Mesenchymal stem cell (in vitro differentiated cells and primary cell): ENCODE measurements at regions not wholly inside any gene's neighbourhood (a gene's known extent, or its start where the extent isn't known, plus 50 kb on each side); places are given as distances from the start of the nearest gene placed in this dataset.

Experiments used
- DNase-seq: peaks from one replicate; pipeline ENCODE4 v3.0.0-alpha.2; 2013
- H2AFZ ChIP-seq: one replicate; pipeline ENCODE4 v1.6.1; 2013; ENCODE audit warnings: low read depth, mild to moderate bottlenecking, control low read depth, inconsistent platforms, low read length, moderate library complexity
- H2AK5ac ChIP-seq: 2 replicates; pipeline ENCODE4 v1.6.1; 2013; ENCODE audit warnings: low read length, moderate library complexity, mild to moderate bottlenecking, inconsistent platforms; ENCODE audit not compliant: severe bottlenecking
- H2BK120ac ChIP-seq: one replicate; pipeline ENCODE4 v1.6.1; 2013; ENCODE audit warnings: low read depth, mild to moderate bottlenecking, inconsistent platforms, low read length, moderate library complexity
- H2BK12ac ChIP-seq, 2 experiments: one replicate each; pipeline ENCODE4 v1.6.1; 2013; ENCODE audit warnings: inconsistent platforms in 2 of 2, low read length in 2 of 2, mild to moderate bottlenecking in 2 of 2, moderate library complexity in 2 of 2, control low read depth in 1 of 2
- H2BK15ac ChIP-seq: one replicate; pipeline ENCODE4 v1.6.1; 2013; ENCODE audit warnings: mild to moderate bottlenecking, low read depth, inconsistent platforms; ENCODE audit not compliant: poor library complexity, severe bottlenecking
- H2BK5ac ChIP-seq: 2 replicates; pipeline ENCODE4 v1.6.1; 2013; ENCODE audit warnings: low read depth, mild to moderate bottlenecking, low read length, control low read depth, inconsistent platforms; ENCODE audit not compliant: poor library complexity, severe bottlenecking
- H3K14ac ChIP-seq, 2 experiments: one replicate each; pipeline ENCODE4 v1.6.1; 2013; ENCODE audit warnings: inconsistent platforms in 2 of 2, low read length in 2 of 2, control low read depth in 1 of 2, mild to moderate bottlenecking in 1 of 2, moderate library complexity in 1 of 2
- H3K18ac ChIP-seq, 2 experiments: one replicate each; pipeline ENCODE4 v1.6.1; 2013; ENCODE audit warnings: inconsistent platforms in 2 of 2, low read length in 2 of 2, control low read depth in 1 of 2, low read depth in 1 of 2, mild to moderate bottlenecking in 1 of 2
- H3K23ac ChIP-seq, 2 experiments: one replicate each; pipeline ENCODE4 v1.6.1; 2013; ENCODE audit warnings: inconsistent platforms in 2 of 2, low read length in 2 of 2, mild to moderate bottlenecking in 2 of 2, moderate library complexity in 2 of 2, control low read depth in 1 of 2
- H3K27ac ChIP-seq: 2 replicates; pipeline ENCODE4 v1.5.1; 2013; ENCODE audit warnings: mild to moderate bottlenecking, moderate library complexity, low read length, control low read depth, inconsistent platforms; ENCODE audit not compliant: poor library complexity, severe bottlenecking
- H3K27me3 ChIP-seq, 2 experiments: 2 replicates each; pipeline versions ENCODE4 v1.6.1 to v1.7.0; 2013; ENCODE audit warnings: low read length in 2 of 2, mild to moderate bottlenecking in 2 of 2, moderate library complexity in 2 of 2, control low read depth in 1 of 2, inconsistent platforms in 1 of 2; ENCODE audit not compliant: control insufficient read depth in 1 of 2, insufficient read depth in 1 of 2
- H3K36me3 ChIP-seq, 2 experiments: 2 replicates each; pipeline versions ENCODE4 v1.6.1 to v1.7.0; 2013; ENCODE audit warnings: low read length in 2 of 2, control low read depth in 1 of 2, inconsistent platforms in 1 of 2, low read depth in 1 of 2, mild to moderate bottlenecking in 1 of 2; ENCODE audit not compliant: insufficient read depth in 2 of 2, control insufficient read depth in 1 of 2
- H3K4ac ChIP-seq, 2 experiments: one replicate each; pipeline ENCODE4 v1.6.1; 2013; ENCODE audit warnings: inconsistent platforms in 2 of 2, low read length in 2 of 2, mild to moderate bottlenecking in 2 of 2, moderate library complexity in 2 of 2, control low read depth in 1 of 2, low read depth in 1 of 2
- H3K4me1 ChIP-seq: 2 replicates; pipeline ENCODE4 v1.6.1; 2013; ENCODE audit warnings: low read depth, low read length, control low read depth; ENCODE audit not compliant: control insufficient read depth, insufficient read depth
- H3K4me2 ChIP-seq: 2 replicates; pipeline ENCODE4 v1.6.1; 2013; ENCODE audit warnings: low read length, mild to moderate bottlenecking, inconsistent platforms; ENCODE audit not compliant: poor library complexity, severe bottlenecking
- H3K4me3 ChIP-seq, 2 experiments: 2 replicates each; pipeline versions ENCODE4 v1.5.1 to v1.7.0; 2013; ENCODE audit warnings: low read length in 2 of 2, mild to moderate bottlenecking in 2 of 2, control low read depth in 1 of 2, low read depth in 1 of 2; ENCODE audit not compliant: insufficient read depth in 1 of 2
- H3K79me1 ChIP-seq: replicated peaks from 2 replicates; pipeline ENCODE4 v1.6.1; 2013; ENCODE audit warnings: mild to moderate bottlenecking, control low read depth, low read length, inconsistent platforms; ENCODE audit not compliant: poor library complexity, severe bottlenecking
- H3K9ac ChIP-seq: 2 replicates; pipeline ENCODE4 v1.7.0; 2013; ENCODE audit warnings: mild to moderate bottlenecking, low read length, moderate library complexity
- H3K9me3 ChIP-seq: 2 replicates; pipeline ENCODE4 v1.7.0; 2013; ENCODE audit warnings: mild to moderate bottlenecking, low read length; ENCODE audit not compliant: control insufficient read depth
- H4K8ac ChIP-seq: one replicate; pipeline ENCODE4 v1.6.1; 2013; ENCODE audit warnings: inconsistent platforms, mild to moderate bottlenecking, low read length, moderate library complexity
- H4K91ac ChIP-seq: one replicate; pipeline ENCODE4 v1.6.1; 2013; ENCODE audit warnings: mild to moderate bottlenecking, low read length, inconsistent platforms
- WGBS: methylation state at CpG from one replicate; pipeline ENCODE4 v1.1.7; 2013; ENCODE audit warnings: mixed read lengths; 5-methylcytosine and 5-hydroxymethylcytosine counted together

DNA sequence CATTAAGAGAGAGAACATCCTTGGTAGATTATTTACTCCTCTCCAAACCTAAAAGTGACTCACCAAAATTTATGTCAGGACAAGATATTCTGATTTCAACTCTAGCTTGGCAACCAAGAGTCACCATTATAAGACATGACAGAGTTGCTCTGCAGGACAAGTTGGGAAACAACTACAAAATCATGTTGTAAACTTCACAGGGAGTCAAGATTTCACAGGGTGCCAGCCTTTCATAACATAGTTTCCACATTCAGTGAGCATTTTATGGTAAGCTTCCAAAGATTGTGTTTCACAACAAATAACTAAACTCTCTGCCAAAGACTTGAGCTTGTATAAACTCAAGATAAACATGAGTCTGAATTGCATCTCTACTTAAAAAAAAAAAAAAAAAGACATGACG lies 121.0 kb upstream of the DIAPH2 start:
- no peaks in the 10 kb centered on the region for H3K79me1 ChIP-seq
- no peak overlapping the region for H3K18ac ChIP-seq
- H3K23ac ChIP-seq = no peak overlapping the region
- peak overlapping the region; percentile 64 for H3K9ac ChIP-seq
- no peak overlapping the region for H3K14ac ChIP-seq
- peak; percentile 81 for DNase-seq
- H3K4me2 ChIP-seq = no peak overlapping the region
- H3K4me3 ChIP-seq = no peak overlapping the region
- H4K8ac ChIP-seq = no peak overlapping the region
- H2BK120ac ChIP-seq = no peak overlapping the region
- H2AFZ ChIP-seq = no peak overlapping the region
- H2BK15ac ChIP-seq = no peak overlapping the region
- no peak overlapping the region for H3K4ac ChIP-seq
- no peak overlapping the region for H2BK5ac ChIP-seq
- no CpG with 5 or more reads among the region's 1 CpG for WGBS
- no peaks in the 10 kb centered on the region for H3K9me3 ChIP-seq
- H2BK12ac ChIP-seq = no peak overlapping the region
- no peak overlapping the region for H2AK5ac ChIP-seq
- H3K27me3 ChIP-seq = no peaks in the 10 kb centered on the region
- no peaks in the 10 kb centered on the region for H3K4me1 ChIP-seq
- no peaks in the 10 kb centered on the region for H3K36me3 ChIP-seq
- H3K27ac ChIP-seq = no peak overlapping the region
- H4K91ac ChIP-seq = no peak overlapping the region

GRCh38 chrX:96564595-96564994 lies 120.0 kb upstream of the DIAPH2 start:
- H3K9me3 ChIP-seq = no peaks in the 10 kb centered on the region
- H3K4me1 ChIP-seq = no peaks in the 10 kb centered on the region
- no peak overlapping the region for H2AK5ac ChIP-seq
- no peaks in the 10 kb centered on the region for H3K79me1 ChIP-seq
- H2BK15ac ChIP-seq = no peak overlapping the region
- WGBS = 80% methylated on average over 1 of the region's 1 CpG
- H3K23ac ChIP-seq = no peak overlapping the region
- no peak overlapping the region for H3K18ac ChIP-seq
- H3K4ac ChIP-seq = no peak overlapping the region
- H3K27ac ChIP-seq = no peak overlapping the region
- no peak overlapping the region for H3K4me2 ChIP-seq
- no peak overlapping the region for H2AFZ ChIP-seq
- H4K8ac ChIP-seq = no peak overlapping the region
- DNase-seq = peak; percentile 44
- H3K27me3 ChIP-seq = no peaks in the 10 kb centered on the region
- no peak overlapping the region for H3K14ac ChIP-seq
- H2BK120ac ChIP-seq = no peak overlapping the region
- peak overlapping the region; percentile 64 for H3K9ac ChIP-seq
- H2BK5ac ChIP-seq = no peak overlapping the region
- no peaks in the 10 kb centered on the region for H3K36me3 ChIP-seq
- no peak overlapping the region for H2BK12ac ChIP-seq
- no peak overlapping the region for H4K91ac ChIP-seq
- H3K4me3 ChIP-seq = no peak overlapping the region

- no peak overlapping the region for H2AFZ ChIP-seq
- H3K27ac ChIP-seq = no peak overlapping the region
- WGBS = no CpG with 5 or more reads among the region's 3 CpGs
- no peak overlapping the region for H3K4ac ChIP-seq
- H3K14ac ChIP-seq = no peak overlapping the region
- H3K27me3 ChIP-seq = no peaks in the 10 kb centered on the region
- no peak overlapping the region for H4K8ac ChIP-seq
- no peaks in the 10 kb centered on the region for H3K9me3 ChIP-seq
- DNase-seq = no peak
- no peak overlapping the region for H3K4me3 ChIP-seq
- H2AK5ac ChIP-seq = no peak overlapping the region
- no peaks in the 10 kb centered on the region for H3K36me3 ChIP-seq
- H3K23ac ChIP-seq = no peak overlapping the region
- H2BK120ac ChIP-seq = no peak overlapping the region
- no peaks in the 10 kb centered on the region for H3K4me1 ChIP-seq
- no peaks in the 10 kb centered on the region for H3K79me1 ChIP-seq
- H2BK15ac ChIP-seq = no peak overlapping the region
- no peak overlapping the region for H3K4me2 ChIP-seq
- no peak overlapping the region for H3K18ac ChIP-seq
- no peak overlapping the region for H2BK5ac ChIP-seq
- H3K9ac ChIP-seq = no peak overlapping the region
- H4K91ac ChIP-seq = no peak overlapping the region
- no peak overlapping the region for H2BK12ac ChIP-seq
Measured at GRCh38 chrX:96566878-96567277, 117.8 kb upstream of the DIAPH2 start.

GRCh38 chrX:96568071-96568470 lies 116.6 kb upstream of the DIAPH2 start:
- Histone ChIP-seq H2AFZ (no peak overlapping the region), H3K14ac (no peak overlapping the region), H4K91ac (no peak overlapping the region), H3K36me3 (no peaks in the 10 kb centered on the region), H3K4me1 (no peaks in the 10 kb centered on the region), H2BK120ac (no peak overlapping the region), H3K18ac (no peak overlapping the region), H3K79me1 (no peaks in the 10 kb centered on the region), H2BK12ac (no peak overlapping the region), H4K8ac (no peak overlapping the region), H3K27me3 (no peaks in the 10 kb centered on the region), H3K4me3 (no peak overlapping the region), H3K23ac (no peak overlapping the region), H2AK5ac (no peak overlapping the region), H3K4ac (no peak overlapping the region), H3K9ac (no peak overlapping the region), H3K4me2 (no peak overlapping the region), H3K9me3 (no peaks in the 10 kb centered on the region), H3K27ac (no peak overlapping the region), H2BK15ac (no peak overlapping the region), H2BK5ac (no peak overlapping the region)
- DNase-seq = no peak
- WGBS = 97% methylated on average over 3 of the region's 3 CpGs
